Tongue (tissue), 1 donor: ENCODE measurements at regions not wholly inside any gene's neighbourhood (a gene's known extent, or its start where the extent isn't known, plus 50 kb on each side); places are given as distances from the start of the nearest gene placed in this dataset.
"Not testable (repeated sequence)": the region's sequence is repeated elsewhere in the genome, so short reads cannot be mapped to it uniquely, and the experiment has no call there.

Source experiments
- DNase-seq: peaks from one replicate; pipeline ENCODE4 v3.0.0-alpha.2; 2015

- DNase-seq, result no peak
These were observed 264.6 kb upstream of the THUMPD2 start for GRCh38 chr2:40043641-40044040.

DNA sequence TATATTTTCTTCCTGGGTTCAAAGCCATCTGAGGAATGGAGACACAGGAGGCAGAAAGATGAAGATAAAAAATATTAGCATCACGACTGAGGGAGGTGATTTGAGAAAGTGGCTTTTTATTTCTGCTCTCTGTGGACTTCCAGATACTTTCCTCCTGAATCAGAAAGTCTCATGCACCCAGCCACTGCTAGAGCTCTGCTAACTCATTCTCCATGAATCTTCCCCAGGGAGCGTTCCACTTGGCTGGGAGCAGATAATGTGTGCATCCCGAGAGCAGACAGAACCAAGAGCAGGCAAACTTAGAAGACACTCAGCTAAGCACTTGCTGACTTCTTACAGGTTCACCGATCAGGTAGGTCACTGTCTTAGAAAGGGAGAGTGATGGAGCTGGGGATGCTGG, 264.1 kb upstream of the THUMPD2 start:
- no peak for DNase-seq

GRCh38 chr2:40041422-40042382, 262.6 kb upstream of the THUMPD2 start:
- DNase-seq, result peak; percentile 55

- DNase-seq, result no peak
These were observed 260.5 kb upstream of the THUMPD2 start for GRCh38 chr2:40039549-40039948.

DNA sequence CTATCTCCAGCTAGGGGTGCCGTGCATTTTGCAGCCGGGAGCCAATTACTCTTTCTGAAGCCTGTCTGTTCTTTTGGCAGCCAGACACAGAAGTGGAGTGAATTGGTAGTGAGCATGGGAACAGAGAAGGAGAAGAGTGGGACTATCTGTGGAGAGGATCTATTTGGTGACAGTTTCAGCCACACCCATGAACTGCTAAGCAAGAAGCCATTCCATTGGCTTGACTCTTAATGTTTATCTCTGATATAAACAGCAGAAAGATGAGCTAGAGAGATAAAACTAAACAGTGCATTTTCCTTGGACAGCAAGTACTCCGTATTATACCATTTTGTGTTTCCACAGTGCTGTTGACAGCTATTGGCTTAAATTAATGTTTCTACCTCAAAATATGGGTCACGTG, 259.6 kb upstream of the THUMPD2 start:
- DNase-seq, result no peak

DNA sequence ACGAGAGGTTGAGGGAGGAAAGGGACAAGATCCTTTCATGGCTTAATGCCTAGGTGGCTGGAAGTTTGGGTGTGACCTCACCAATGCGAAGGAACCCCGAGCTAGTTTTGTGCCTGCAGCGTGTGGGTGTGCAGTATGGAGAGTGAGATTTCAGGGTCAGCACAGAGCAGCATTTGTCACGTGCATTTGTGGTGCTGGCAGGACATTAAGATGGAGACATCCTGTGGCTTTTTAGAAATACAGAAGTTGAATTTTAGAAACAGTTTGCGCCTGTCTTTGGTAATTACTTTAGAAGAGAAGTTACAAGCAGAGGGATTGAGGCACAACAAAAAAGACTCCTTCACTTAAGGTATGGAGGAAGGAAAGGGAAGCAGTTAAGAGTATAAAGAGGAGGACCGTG, 258.2 kb upstream of the THUMPD2 start:
- no peak for DNase-seq

DNA sequence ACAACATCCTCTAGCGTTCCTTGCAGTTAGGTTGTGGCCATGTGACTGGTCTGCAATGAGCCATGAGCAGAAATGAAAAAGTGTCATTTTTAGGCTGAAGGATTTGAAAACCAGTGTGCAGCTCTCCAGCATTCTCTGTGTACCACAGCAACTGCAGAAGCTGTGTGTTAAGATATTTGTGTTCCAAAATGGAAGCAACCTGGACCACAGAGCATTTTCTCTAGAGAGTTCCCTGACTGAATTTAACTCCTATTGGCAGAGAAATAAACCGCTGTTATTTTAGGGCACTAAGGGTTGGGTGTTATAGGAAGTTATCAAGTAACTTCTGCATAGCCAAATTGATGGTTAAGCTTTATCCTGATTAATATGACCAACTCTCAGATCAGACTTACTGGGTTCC, 257.2 kb upstream of the THUMPD2 start:
- no peak for DNase-seq

GRCh38 chr2:40034801-40035200, 255.7 kb upstream of the THUMPD2 start:
- no peak for DNase-seq

- no peak for DNase-seq
These were observed 255.1 kb upstream of the THUMPD2 start for GRCh38 chr2:40034198-40034597.

DNA sequence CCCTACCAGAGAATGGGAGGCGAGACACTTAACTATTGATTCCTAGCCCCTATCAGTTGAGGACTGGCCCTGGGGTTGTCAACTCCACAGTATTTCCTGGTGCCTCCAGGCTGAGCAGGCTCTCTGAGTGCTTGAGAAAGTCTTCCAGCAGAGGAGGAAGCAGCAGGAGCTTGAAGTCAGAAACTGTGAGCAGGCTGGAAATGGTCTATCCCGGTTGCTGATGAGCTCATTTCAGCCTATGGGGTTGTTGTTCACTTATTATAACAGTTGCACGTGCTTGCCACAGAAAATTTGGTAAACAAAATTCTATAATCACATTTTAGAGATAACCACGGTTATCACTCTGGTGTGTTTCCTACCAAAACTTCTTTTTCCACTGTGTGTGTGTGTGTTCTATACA, 254.7 kb upstream of the THUMPD2 start:
- DNase-seq, result no peak

DNA sequence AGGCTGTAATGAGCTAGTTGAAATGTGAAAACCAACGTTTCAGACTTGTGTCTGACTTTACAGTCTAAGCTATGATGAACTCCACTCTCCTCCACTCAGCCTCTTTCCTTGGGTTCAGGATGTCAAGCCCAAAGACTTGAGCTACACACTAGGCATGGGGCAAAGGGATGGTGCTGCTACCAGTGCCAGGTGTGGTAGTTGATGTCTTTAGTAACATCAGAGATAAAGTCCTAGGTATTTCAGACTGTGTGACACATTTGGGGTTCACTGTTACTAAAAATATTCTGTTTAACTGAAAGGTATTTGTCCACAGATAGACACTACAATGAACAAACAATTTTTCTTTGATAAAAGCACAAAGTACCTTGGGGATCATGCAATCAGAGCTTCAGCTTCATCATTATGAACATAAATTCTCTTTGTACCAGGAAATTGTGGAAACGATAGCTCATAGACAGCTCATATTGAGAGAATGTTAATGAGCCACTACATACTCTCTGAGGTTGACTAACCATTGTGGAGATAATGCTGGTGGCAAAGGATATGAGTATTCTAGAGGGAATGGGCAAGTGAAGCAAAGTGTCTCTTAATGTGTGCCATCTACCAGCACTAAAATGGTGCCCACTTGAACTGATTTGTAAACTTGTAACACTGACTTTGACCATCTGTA, 253.7 kb upstream of the THUMPD2 start:
- no peak for DNase-seq

GRCh38 chr2:40030456-40030975, 251.5 kb upstream of the THUMPD2 start:
- DNase-seq, result no peak

DNA sequence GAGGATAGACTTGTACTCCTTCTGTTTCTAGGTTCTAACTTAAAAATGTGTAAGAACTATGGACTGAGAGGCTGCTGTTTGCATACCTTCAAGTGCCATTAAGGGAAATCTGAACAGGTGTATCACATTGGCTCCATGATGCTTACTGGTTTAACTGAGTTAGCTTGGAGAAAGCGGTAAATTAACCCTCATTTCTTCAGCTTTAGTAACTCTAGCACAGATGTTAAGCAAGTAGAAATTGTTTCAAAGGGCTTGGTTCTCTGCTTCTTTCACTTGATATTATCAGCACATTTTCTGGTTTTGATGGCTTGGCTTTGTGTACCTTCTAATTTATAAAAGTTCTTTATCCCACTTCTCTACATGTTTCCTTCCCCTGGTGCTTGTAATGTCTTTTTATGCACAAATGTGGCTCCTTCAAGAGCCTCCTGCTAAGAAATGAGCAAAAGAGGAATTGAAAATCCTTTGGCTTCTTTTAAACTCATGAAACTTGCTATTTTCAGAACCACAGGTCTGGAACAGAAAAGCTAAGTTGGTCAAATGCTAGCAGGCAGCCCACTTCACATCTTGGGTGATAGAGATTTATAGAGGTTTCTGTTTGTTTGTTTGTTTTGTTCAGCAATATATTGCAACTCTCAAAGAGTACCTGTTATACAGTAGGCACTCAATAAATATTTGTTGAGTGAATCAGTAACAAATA, 249.9 kb upstream of the THUMPD2 start:
- DNase-seq, result no peak

DNA sequence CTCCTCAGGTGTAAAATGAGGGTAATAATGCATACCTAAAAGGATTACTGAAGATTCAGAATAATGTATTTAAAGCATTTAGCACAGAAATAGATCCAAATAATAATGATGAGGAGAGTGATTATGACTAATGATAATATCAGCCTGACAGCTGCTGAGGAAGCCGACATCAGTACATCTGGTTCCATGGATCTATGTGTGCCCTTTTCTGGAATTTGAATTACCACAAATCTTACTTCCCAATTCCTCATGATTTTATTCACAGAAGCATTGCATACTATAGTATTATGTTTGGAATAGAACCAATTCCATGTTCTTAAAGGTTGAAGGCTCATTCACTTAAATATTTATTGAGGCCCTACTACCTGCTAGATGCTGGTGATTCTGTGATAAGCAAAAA, 248.9 kb upstream of the THUMPD2 start:
- DNase-seq, result no peak

GRCh38 chr2:40025276-40025675, 246.2 kb upstream of the THUMPD2 start:
- not testable (repeated sequence) for DNase-seq

DNA sequence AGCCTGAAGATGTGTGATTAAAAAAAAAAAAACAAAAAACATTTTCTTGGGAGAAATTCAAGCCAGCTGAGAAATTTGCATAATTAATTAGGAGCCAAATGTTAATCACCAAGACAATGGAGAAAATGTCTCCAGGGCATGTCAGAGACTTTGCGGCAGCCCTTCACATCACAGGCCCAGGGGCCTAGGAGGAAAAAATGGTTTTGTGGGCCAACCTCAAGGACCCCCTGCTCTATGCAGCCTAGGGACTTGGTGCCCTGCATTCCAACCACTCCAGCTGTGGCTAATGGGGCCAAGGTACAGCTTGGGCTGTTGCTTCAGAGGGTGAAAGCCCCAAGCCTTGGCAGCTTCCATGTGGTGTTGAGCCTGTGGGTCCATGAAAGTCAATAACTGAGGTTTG, 241.9 kb upstream of the THUMPD2 start:
- DNase-seq, result no peak

DNA sequence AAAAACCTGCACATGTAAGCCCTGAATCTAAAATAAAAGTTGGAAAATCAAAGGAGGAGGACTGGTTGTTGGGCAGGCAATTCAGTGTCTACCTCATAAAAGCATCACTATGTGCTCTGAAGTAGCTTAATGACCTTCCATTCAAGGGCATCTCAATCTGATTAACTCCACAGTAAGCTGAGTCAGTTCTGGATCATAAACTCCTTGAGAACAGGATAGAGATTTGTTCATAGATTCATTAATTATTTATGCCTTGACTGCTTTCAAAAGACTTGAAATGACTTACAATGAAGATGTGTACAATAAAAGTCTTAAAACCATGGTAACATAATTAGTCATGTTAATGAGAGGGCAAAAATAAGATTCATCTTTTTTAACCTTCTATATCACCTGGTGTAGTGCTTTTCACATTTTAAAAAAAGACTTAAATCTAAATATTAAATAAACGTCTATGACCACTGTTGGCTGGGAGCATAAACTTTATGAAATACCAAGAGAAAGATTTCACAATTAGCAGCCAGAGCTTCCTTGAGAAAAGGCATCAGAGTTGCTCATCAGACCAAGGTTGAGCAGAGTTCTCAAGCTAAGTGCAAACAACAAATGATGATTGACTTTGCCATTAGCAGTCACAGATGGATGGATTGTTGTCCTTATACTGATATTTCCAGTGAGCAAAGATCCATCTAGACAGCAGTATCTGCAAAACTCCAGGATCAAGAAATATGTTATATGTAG, 237.3 kb upstream of the THUMPD2 start:
- no peak for DNase-seq

- DNase-seq, result not testable (repeated sequence)
These were observed 234.9 kb upstream of the THUMPD2 start for GRCh38 chr2:40013962-40014361.

GRCh38 chr2:40004336-40004735, 225.3 kb upstream of the THUMPD2 start:
- DNase-seq, result no peak

- no peak for DNase-seq
These were observed 223.3 kb upstream of the THUMPD2 start for GRCh38 chr2:40002339-40002738.

- no peak for DNase-seq
These were observed 220.8 kb upstream of the THUMPD2 start for GRCh38 chr2:39999864-40000263.

- no peak for DNase-seq
These were observed 219.6 kb upstream of the THUMPD2 start for GRCh38 chr2:39998617-39999016.
